Psoas muscle (tissue), 7 donors: ENCODE measurements at regions not wholly inside any gene's neighbourhood (a gene's known extent, or its start where the extent isn't known, plus 50 kb on each side); places are given as distances from the start of the nearest gene placed in this dataset.

ENCODE experiments used
- ATAC-seq, 4 donors: fragments of 200-7000 bp; cut with Tn5 transposase; one replicate each; pipeline ENCODE4 v1.9.1; 2020; ENCODE audit warnings: moderate library complexity in 3 of 4, mild to moderate bottlenecking in 2 of 4
- DNase-seq, 2 donors: peaks; one replicate each; pipeline ENCODE4 v3.0.0-alpha.2; 2020
- H3K27ac ChIP-seq: fragments of 200-600 bp; one replicate; pipeline ENCODE4 v1.8.0; 2022
- H3K27me3 ChIP-seq, 3 donors: fragments of 200-600 bp in 1 of 3; one replicate each; pipeline versions ENCODE4 v1.6.1 to v1.8.0; 2013 to 2022; ENCODE audit warnings: low read length in 2 of 3, mild to moderate bottlenecking in 2 of 3, moderate library complexity in 1 of 3; ENCODE audit not compliant: insufficient read depth in 3 of 3
- H3K36me3 ChIP-seq, 2 donors: fragments of 200-600 bp in 1 of 2; one replicate each; pipeline versions ENCODE4 v1.6.1 to v1.8.0; 2013 to 2022; ENCODE audit warnings: low read depth in 1 of 2, mild to moderate bottlenecking in 1 of 2, moderate library complexity in 1 of 2; ENCODE audit not compliant: insufficient read depth in 1 of 2
- H3K4me1 ChIP-seq: fragments of 200-600 bp; one replicate; pipeline ENCODE4 v1.8.0; 2022
- H3K4me3 ChIP-seq: fragments of 200-600 bp; one replicate; pipeline ENCODE4 v1.8.0; 2022; ENCODE audit warnings: mild to moderate bottlenecking
- H3K9me3 ChIP-seq: fragments of 200-600 bp; one replicate; pipeline ENCODE4 v1.8.0; 2022
- WGBS, 3 donors: extraction: QIAGEN DNeasy Blood & Tissue Kit; methylation state at CpG; one replicate each; pipeline versions ENCODE4 v1.1.6 to v1.1.7; 2013; 5-methylcytosine and 5-hydroxymethylcytosine counted together
- intact Hi-C, 2 donors: fragments of 100-400 bp; cut with DNase I; formaldehyde crosslinking; loops; one replicate each; pipeline versions ENCODE4 v1.11.0 to v1.14.2; 2022
- TF ChIP-seq, protein P1 (sequence below): fragments of 200-600 bp; IDR thresholded peaks from one replicate; pipeline ENCODE4 v1.8.0; 2022; ENCODE audit warnings: antibody characterized with exemption
- donor health status: healthy with polysubstance abuse.
- donor health status: DM: no; HTN: no; CAD: no; lungs with moderate emphysema.
- donor health status: Bipolar disorder and iron deficiency.
- donor health status: healthy.
- donor health status: DM: yes; HTN: yes; CAD: no.
- donor health status: DM: no; HTN: no; CAD: no.
- donor health status: DM: yes; HTN: yes; CAD: no.

GRCh38 chr5:124457901-124458300 lies 288.5 kb downstream of the ZNF608 start:
- WGBS, 3 donors, result 73 to 89% (median 80%) methylated on average over 1 of the region's 1 CpG
- H3K27ac ChIP-seq, result no peak overlapping the region
- no peak overlapping the region for H3K4me3 ChIP-seq
- no peaks in the 10 kb centered on the region for H3K36me3 ChIP-seq
- intact Hi-C loops, result no loop called here
- DNase-seq (no peak), ATAC-seq (no peak)
- H3K9me3 ChIP-seq, result no peaks in the 10 kb centered on the region
- no peaks in the 10 kb centered on the region for H3K4me1 ChIP-seq
- TF ChIP-seq, protein P1, sequence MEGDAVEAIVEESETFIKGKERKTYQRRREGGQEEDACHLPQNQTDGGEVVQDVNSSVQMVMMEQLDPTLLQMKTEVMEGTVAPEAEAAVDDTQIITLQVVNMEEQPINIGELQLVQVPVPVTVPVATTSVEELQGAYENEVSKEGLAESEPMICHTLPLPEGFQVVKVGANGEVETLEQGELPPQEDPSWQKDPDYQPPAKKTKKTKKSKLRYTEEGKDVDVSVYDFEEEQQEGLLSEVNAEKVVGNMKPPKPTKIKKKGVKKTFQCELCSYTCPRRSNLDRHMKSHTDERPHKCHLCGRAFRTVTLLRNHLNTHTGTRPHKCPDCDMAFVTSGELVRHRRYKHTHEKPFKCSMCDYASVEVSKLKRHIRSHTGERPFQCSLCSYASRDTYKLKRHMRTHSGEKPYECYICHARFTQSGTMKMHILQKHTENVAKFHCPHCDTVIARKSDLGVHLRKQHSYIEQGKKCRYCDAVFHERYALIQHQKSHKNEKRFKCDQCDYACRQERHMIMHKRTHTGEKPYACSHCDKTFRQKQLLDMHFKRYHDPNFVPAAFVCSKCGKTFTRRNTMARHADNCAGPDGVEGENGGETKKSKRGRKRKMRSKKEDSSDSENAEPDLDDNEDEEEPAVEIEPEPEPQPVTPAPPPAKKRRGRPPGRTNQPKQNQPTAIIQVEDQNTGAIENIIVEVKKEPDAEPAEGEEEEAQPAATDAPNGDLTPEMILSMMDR, result no peak
- H3K27me3 ChIP-seq, result no peaks in the 10 kb centered on the region

DNA sequence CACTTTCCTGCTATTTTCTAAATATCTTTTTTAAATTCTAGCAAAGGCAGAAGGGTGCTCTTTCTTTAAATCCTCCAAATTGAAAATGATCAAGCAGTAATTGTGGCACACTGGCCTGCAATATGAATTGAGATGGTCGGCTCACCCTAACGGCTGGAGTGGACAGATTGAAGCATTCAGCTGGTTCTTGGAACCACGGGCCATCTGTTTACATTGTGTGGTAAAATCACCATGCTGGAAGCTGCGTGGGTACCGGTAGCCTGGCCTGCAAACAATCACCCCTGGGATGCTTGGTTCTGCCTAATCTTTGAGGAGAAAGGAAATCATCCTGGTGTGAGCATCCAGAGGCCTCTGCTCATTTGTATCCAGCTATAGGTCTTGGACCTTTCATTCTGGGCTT lies 289.3 kb downstream of the ZNF608 start:
- no peaks in the 10 kb centered on the region for H3K27me3 ChIP-seq
- WGBS, 3 donors, result 82 to 91% (median 84%) methylated on average over 5 of the region's 5 CpGs
- no peak overlapping the region for H3K27ac ChIP-seq
- no peak for DNase-seq
- H3K36me3 ChIP-seq, result no peaks in the 10 kb centered on the region
- H3K4me1 ChIP-seq, result no peaks in the 10 kb centered on the region
- H3K9me3 ChIP-seq, result no peaks in the 10 kb centered on the region
- no peak overlapping the region for H3K4me3 ChIP-seq
- intact Hi-C loops, result no loop called here
- TF ChIP-seq, protein P1, result no peak
- ATAC-seq, result no peak

- intact Hi-C loops, result no loop called here
- Histone ChIP-seq H3K4me3 (no peak overlapping the region), H3K9me3 (no peaks in the 10 kb centered on the region), H3K27me3 (no peaks in the 10 kb centered on the region), H3K27ac (no peak overlapping the region), H3K36me3 (no peaks in the 10 kb centered on the region), H3K4me1 (no peaks in the 10 kb centered on the region)
- WGBS, 3 donors, result 80 to 90% (median 84%) methylated on average over 3 of the region's 3 CpGs
- no peak for ATAC-seq
- TF ChIP-seq, protein P1, result no peak
- no peak for DNase-seq
Measured at GRCh38 chr5:124456249-124456648, 290.2 kb downstream of the ZNF608 start.

DNA sequence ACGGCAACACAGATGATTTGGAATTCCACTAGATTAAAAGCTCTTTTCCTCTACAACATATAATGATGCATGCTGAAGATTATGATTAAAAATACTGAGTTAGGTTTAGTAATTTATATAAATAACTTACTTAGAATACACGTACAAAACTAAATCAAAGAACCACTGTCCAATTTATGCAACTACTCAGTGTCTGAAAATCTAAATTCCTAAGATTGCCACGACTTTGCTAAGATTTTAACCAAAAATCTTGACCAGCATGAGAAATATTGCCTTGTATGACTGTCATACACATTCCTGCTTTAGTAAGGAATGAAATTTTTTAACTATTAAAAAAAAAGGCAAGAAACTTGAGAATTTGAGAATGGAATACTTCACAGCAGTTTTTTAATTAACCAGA lies 292.4 kb downstream of the ZNF608 start:
- H3K36me3 ChIP-seq, result no peaks in the 10 kb centered on the region
- WGBS, 3 donors, result 85 to 87% (median 85%) methylated on average over 3 of the region's 3 CpGs
- no peaks in the 10 kb centered on the region for H3K4me1 ChIP-seq
- no peaks in the 10 kb centered on the region for H3K9me3 ChIP-seq
- TF ChIP-seq, protein P1, result no peak
- DNase-seq (no peak), ATAC-seq (no peak)
- no peak overlapping the region for H3K4me3 ChIP-seq
- intact Hi-C loops, result no loop called here
- H3K27ac ChIP-seq, result no peak overlapping the region
- no peaks in the 10 kb centered on the region for H3K27me3 ChIP-seq
